GM18867 (cell line): ENCODE measurements at regions not wholly inside any gene's neighbourhood (a gene's known extent, or its start where the extent isn't known, plus 50 kb on each side); places are given as distances from the start of the nearest gene placed in this dataset.
"Not testable (repeated sequence)": the region's sequence is repeated elsewhere in the genome, so short reads cannot be mapped to it uniquely, and the experiment has no call there.

ENCODE experiments used
- ATAC-seq: cut with Tn5 transposase; IDR thresholded peaks from one replicate; pipeline ENCODE4 v1.9.1; 2021; ENCODE audit warnings: mild to moderate bottlenecking, moderate library complexity; ENCODE audit not compliant: unreplicated experiment

- ATAC-seq = no peak
Measured at GRCh38 chr2:22981785-22982184, 403.2 kb upstream of the KLHL29 start.

GRCh38 chr2:22984152-22984551, 400.8 kb upstream of the KLHL29 start:
- ATAC-seq = not testable (repeated sequence)

- ATAC-seq = no peak
Measured at GRCh38 chr2:22990246-22990645, 394.7 kb upstream of the KLHL29 start.

- no peak for ATAC-seq
Measured at GRCh38 chr2:22991844-22992243, 393.1 kb upstream of the KLHL29 start.

GRCh38 chr2:22992441-22992840, 392.5 kb upstream of the KLHL29 start:
- no peak for ATAC-seq

GRCh38 chr2:22993250-22993649, 391.7 kb upstream of the KLHL29 start:
- ATAC-seq = no peak

- no peak for ATAC-seq
Measured at GRCh38 chr2:22995576-22995975, 389.4 kb upstream of the KLHL29 start.

GRCh38 chr2:22996911-22997310, 388.1 kb upstream of the KLHL29 start:
- no peak for ATAC-seq

- ATAC-seq = no peak
Measured at GRCh38 chr2:22998359-22998758, 386.6 kb upstream of the KLHL29 start.

GRCh38 chr2:22999951-23000350, 385.0 kb upstream of the KLHL29 start:
- no peak for ATAC-seq

GRCh38 chr2:23002234-23002633, 382.7 kb upstream of the KLHL29 start:
- ATAC-seq = no peak

GRCh38 chr2:23005469-23005868, 379.5 kb upstream of the KLHL29 start:
- ATAC-seq = no peak

GRCh38 chr2:23007631-23008235, 377.2 kb upstream of the KLHL29 start:
- ATAC-seq = no peak

- ATAC-seq = no peak
Measured at GRCh38 chr2:23008440-23008839, 376.5 kb upstream of the KLHL29 start.

GRCh38 chr2:23008951-23009350, 376.0 kb upstream of the KLHL29 start:
- ATAC-seq = no peak

GRCh38 chr2:23009545-23010149, 375.3 kb upstream of the KLHL29 start:
- ATAC-seq = no peak

- ATAC-seq = no peak
Measured at GRCh38 chr2:23012499-23012898, 372.5 kb upstream of the KLHL29 start.

GRCh38 chr2:23015651-23016200, 369.3 kb upstream of the KLHL29 start:
- no peak for ATAC-seq

- no peak for ATAC-seq
Measured at GRCh38 chr2:23019476-23019875, 365.5 kb upstream of the KLHL29 start.

- ATAC-seq = no peak
Measured at GRCh38 chr2:23020659-23021058, 364.3 kb upstream of the KLHL29 start.

- no peak for ATAC-seq
Measured at GRCh38 chr2:23021311-23022120, 363.5 kb upstream of the KLHL29 start.

GRCh38 chr2:23023722-23024121, 361.3 kb upstream of the KLHL29 start:
- ATAC-seq = no peak
